NCI-H460 (cell line): ENCODE measurements at regions not wholly inside any gene's neighbourhood (a gene's known extent, or its start where the extent isn't known, plus 50 kb on each side); places are given as distances from the start of the nearest gene placed in this dataset.
"Not testable (repeated sequence)": the region's sequence is repeated elsewhere in the genome, so short reads cannot be mapped to it uniquely, and the experiment has no call there.

Experiments
- DNase-seq: peaks from one replicate; pipeline ENCODE4 v3.0.0-alpha.2; 2016; ENCODE audit warnings: low read depth; ENCODE audit errors: extremely low read depth

DNA sequence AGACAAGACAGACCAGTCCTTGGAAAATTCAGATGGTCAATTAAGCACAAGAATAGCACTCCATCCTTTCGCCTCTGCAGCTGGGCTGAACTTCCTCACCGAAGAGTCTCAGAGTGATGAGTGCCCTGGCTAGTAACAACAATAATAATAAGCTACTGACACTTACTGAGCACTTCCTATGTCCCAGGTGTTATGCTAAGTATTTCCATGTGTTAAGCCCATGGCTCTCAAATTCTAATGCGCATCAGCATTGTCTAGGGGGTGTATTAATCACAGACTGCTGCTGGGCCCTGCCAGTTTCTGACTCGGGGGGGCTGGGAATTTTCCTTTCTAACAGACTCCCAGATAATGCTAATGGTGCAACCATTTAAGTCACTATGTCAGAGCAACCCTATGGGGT, 118.2 kb upstream of the LRFN2 start:
- no peak for DNase-seq

DNA sequence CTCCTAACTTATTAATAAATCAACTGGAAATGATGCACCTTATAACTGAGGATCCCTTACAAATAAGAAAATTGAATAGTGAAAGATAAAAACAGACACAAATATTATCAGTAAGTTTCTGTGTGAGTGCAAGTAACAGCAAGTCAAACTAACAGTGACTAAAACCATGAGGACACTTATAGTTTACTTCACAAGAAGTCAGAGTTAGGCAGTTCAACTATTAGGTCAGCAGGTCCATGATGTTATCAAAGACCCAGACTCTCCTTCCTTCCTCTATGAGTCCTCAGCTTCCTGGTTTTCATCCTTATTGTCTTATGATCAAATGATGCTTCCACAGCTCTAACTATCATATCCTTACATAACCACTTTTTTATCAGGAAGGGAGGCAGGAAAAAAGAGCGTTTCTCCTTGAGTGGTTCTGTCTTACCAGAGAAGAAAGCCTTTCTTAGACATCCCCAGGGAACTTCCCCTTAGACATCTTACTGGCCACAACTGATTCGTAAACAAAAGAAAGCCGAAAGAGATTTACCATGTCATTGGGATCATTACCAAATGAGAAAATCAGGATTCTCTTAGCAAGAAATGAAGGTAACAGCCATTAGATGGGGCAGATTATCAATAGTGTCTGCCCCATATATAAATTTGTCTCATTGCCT, 114.3 kb upstream of the LRFN2 start:
- DNase-seq, result no peak

DNA sequence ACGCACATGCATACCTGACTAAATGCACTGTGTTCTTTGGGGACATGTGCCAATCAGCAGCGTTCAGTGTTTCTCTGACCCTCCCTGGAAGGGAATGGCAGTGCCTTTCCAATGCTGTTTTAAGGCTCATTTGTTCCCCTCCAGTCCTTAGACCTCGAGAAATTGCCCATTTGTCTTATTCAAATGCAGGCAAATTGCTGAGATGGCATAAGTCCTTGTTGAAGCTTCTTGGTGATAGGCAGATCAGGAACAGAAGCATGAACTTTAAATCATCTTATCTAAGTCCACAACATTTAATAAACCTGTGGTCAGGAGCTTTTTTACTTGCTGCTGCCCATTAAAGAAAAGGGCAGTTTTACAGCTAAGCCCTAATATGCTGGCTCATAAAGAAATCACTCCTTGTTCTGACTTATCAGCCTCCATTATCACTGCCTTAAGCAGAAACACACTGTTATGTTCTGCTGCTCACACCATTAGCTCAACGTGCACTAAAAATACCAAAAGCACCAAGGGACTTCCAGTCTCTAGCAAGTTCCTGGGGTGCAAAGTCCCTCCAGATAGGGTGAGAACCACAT, 112.9 kb upstream of the LRFN2 start:
- no peak for DNase-seq

DNA sequence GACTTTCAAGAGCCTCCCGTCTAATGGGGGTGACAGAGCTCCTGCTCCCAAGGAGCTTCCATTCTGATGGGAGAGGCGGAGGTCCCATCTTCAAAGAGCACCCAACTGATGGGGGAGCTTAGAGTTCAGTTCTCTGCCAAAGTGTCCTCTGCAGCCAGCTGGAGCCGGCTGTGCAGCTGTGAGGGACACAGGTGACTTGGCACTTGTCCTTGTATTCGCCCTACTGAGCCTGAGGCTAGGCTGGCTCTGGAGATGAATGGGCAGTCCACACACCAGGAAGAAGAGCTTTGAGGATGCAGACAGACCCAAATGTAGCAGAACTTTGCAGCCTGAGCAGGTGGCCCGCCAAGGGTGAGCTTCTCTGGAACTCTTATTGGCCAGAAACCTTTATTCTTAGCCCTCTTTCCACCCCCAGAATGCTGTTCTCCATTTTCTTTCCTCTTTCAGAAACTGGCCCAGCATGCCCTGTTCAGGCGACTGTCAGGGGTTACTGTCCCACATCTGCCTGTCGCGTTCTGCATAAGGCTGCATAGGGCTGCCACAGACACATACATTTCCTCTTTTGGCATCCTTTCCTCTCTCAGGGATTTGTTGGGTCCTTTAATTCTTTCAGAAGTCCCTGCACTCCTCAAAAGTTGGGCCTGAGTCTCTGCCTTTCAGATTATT, 108.7 kb upstream of the LRFN2 start:
- DNase-seq, result no peak

DNA sequence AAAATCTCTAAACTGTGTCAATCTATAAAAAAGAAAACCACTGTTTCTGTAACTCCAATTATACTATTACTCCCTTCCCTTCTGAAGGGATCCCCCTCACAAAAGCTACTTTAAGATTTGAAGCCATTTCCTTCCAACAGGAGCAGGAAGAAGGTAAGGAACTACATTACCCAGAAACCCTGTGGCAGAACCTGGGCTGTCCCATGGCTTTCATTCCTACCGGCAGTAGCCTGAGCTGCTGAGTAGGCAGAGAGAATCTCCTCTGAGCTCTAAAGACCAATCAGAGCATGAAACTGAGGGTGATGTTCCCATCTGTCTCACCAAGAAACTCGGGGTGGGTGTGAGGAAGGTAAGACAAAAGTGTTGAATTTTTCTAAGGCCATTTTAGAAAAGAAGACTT, 108.0 kb upstream of the LRFN2 start:
- DNase-seq, result no peak

DNA sequence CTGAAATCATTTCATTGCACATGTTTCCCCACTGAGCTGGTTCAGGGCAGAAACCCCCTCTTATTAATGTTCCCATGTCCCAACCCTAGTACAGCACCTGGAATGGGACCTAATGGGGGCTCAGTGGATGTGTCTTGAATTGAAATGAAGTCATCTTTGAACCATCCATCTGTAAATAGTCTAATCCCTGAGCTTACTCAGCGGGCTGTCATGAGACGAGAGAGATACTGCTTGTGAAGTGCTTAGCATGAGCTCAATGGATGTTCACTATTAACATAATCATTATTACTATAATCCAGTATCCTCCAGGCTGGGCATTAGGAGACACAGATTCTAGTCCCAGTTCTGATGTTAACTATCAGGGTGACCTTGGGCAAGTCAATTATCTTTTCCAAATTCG, 106.6 kb upstream of the LRFN2 start:
- DNase-seq, result no peak

DNA sequence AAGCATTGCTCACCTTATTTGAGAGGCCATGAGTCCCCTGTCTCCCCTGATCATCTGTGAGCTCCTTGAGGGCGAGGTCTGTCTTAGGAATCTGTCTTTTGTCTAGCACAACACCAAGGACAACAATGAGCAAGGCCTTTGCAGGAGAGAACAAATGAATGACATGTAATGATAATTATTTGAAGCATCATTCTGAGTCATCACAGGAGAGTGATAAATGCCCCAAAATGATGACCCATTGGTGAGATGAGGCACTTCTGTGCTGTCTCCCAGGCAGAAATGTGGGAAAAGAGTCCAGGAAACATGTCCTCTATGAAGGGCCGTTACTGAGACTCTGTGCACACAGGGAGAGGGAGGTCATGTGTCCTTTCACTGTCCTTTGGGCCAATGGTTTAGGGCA, 105.2 kb upstream of the LRFN2 start:
- no peak for DNase-seq

DNA sequence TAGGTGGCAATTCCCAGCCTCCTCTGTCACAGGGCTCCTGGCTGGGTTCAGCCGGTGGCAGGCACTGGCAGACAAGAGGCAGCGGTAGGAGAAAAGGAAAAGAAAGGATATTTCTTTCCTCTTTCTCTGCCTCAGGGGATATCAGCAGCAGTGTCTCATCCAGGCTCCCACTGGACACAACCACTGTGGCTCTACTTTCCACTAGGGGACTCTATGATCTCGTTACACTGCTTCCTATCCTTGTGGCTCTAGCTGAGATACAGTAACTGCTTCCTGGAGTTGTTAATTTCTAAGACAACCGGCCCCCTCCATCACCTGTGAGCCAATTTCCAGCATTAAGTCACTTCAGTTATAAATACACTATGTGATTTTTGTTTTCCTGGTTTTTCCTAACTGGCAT, 102.0 kb upstream of the LRFN2 start:
- no peak for DNase-seq

DNA sequence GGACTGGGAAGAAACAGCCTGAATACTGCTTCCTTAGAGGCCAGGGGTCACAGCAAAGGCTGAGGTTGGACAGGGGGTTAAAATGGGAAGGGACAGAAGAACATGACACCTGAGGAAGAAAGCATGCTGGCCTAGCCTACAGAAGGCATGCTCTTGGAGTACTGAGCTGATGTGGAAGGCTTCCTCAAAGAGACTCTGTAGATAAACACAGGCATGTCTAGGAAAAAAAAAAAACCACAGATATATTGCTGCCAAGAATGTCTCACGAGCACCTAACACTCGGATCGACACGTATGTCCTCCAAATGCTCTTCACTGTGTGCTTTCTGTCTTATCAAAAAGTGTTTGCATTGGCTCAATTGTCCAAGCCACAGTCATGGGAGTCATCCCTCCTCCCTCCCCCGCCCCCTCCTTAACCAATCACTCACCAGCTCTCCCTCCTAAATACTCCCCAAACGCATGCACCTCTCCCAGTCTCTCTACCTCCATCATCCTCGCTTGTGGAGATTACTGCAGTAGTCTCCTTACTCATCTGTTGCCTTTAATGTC, 101.1 kb upstream of the LRFN2 start:
- DNase-seq, result no peak

DNA sequence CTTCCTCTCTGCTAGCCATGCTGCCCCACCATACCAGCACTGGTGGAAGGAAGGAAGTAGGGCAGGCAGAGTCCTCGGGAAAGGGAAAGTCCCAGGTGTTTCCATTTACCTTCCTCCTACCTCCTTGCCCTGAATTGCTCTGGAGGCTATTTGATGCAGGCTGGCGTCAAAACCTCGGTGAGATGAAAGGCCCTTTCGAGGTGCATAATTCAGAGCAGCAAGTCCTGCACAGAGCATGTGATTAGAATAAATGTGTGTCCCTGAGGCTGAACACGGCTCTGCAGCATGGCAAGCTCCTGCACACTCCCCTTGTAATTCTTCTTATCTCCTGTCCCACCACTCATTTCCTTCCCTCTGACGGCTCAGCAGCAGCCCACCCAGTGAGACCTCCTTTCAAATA, 98.7 kb upstream of the LRFN2 start:
- no peak for DNase-seq

DNA sequence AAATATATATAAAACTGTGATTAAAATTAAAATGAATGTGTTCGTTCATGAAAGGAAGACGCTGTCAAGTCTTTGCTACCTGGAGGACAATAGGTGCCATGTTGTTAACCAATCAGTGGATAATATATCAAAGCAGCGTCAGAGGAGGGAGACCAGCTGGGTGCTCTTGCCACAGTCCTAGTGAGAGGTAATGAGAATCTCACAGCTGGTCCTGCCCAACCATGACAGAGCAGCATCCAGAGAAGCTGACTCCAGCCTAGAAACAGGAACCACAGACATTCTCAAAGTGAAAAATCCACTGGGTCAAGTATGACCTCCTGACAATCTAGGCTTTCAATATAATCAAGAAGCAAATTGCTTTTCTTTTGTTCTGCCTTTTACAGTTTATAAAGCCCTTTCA, 94.5 kb upstream of the LRFN2 start:
- DNase-seq, result no peak

DNA sequence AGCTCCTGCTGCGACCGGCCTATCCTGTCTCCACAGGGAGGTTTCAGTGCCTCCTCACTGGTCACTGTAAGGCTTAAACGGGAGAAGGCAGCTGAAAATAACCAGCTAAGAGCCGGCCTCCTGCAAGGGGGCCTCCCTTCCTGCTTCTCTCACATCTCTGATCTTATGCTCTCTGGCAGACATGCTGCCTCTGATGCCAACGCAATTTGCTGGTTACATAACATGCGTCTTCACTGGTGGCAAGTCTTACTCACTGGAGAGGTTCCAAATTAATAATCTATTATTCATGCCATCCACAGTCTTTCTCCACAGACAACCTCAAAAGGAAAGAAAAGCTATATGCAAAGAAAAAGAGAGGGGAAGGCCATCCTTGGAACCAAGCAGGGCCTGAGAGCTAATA, 91.8 kb upstream of the LRFN2 start:
- DNase-seq, result no peak

DNA sequence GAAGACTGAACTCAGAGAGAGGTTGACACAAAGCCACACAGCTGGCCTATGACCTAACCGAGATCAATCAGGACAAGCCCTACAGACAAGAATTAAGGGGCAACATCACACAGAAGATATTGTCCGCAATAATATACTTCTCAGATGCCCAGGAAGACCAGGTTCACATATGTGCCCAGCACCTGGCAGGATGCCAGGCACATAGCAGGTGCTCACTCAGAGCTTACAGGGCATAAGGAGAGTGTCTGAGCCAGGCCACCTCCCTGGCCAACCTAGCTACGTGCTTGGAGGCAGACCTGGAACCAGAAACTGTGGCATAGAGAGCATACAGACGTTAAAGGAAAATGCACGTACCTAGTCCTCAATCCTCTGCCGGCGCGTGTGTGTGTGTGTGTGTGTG, 87.0 kb upstream of the LRFN2 start:
- DNase-seq, result no peak

DNA sequence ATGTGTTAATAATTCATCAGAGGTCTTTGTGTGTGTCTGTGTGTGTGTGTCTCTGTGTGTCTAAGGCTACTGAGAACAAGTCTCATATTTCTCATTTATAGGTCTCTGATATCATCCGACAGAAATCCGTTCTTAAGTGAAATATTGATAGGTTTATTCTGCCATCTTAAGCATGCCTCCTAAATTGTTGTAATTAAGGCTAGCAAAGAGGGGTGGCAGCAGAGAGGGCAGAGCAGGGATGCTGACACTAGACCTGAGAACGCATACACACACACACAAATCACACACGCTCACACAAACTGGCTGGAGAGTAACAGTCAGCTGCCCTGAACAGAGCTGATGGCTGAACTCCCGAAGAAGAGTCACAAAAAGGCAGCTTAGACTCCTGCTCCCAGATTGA, 84.9 kb upstream of the LRFN2 start:
- no peak for DNase-seq

DNA sequence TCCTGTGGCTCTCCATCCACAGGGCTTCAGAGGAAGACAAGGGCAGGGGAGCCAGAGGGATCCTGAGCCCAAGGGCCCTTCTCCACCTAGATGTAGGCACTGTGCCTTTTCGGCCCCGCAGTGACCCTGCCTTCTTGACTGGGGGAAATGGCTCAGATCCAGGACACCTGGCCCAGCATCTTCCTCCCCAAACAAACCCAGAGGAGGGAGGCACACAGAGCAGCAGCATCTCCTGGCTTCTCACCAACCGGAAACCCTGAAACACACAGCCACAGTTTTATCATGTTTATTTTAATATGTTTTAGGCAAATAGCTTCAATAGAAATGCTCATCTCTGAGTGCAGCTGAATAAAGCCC, 84.5 kb upstream of the LRFN2 start:
- no peak for DNase-seq

DNA sequence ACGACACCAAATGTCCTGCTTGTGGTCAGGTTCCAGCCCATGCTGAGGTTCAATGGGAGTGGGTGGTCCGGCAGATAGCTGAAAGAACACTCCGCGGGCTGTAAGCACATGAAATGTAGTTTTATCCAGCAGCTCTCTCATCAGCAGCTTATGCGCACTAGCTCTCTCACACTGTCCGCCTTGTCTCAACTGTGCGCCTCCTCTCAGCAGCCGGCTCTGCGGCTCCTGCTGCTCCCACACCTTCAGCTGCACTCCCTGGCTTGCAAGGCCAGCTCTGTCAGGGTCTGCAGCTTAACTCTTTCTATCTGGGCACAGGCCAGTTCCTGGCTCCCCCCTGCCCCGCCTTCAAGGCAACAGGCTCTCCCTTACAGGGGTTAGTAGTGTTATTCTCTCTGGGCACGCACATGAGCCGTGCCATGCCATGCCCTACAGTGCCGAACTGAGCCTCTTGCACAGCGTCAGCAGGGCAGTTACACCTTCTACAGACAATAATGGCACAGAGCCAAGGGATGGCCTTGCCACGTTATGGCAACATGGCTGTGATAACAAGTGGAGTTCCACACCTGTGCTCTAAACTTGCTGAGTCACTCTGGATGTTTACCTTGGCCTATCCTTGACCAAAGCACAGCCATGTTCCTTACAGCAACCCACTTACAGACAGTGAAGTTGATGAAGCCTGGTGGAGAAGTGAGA, 84.0 kb upstream of the LRFN2 start:
- no peak for DNase-seq

DNA sequence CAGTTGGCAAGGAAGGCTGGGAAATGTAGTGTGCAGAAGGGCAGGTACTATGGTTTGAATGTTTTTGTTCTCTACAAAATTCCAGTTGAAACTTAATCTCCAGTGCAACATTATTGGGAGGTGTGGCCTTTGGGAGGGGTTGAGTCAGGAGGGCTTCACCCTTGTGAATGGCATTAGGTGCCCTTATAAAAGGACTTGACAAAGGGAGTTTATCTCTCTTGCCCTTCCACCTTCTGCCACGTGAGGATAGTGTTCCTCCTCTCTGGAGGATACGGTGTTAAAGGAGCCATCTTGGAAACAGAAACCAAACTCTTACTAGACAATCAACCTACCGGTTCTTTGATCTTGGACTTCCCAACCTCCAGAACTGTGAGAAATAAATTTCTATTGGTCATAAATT, 82.2 kb upstream of the LRFN2 start:
- DNase-seq, result no peak

DNA sequence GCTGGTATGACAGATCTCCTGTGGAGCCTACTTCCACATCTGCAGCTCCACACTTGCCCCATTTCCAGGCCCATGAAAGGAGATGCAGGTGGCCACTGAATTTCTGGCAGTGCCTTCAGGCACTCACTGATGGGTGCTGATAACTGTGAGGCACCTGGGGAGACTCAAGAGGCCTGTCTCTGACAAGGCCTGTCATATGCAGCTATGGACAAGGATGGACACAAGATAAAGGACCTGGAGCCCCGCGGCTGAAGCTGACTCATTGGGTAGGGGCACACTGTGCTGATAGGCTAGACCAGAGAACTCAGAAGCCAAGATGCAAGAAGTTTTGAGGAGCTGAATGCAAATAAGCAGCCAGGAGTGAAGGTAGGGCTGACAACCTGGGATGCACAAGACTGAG, 81.0 kb upstream of the LRFN2 start:
- DNase-seq, result no peak

DNA sequence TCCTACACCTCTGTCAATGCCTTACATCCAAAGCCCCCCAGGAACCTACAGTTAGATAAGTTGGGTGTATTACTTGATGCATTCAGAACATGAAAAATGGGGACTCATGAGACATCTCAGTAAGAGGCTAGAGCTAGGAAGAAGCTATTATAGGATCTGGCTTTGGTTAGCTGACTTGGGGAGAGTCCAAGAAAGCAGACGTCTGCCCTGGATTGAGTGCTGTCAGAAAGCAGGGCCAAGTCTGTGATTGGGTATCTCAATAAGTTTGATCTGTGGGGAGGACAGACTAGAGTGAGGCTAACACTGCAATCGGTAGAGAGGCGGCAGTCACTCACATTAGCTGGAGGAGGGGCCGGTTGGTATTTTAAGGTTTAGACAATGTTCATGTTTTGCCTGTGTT, 79.4 kb upstream of the LRFN2 start:
- DNase-seq, result no peak

DNA sequence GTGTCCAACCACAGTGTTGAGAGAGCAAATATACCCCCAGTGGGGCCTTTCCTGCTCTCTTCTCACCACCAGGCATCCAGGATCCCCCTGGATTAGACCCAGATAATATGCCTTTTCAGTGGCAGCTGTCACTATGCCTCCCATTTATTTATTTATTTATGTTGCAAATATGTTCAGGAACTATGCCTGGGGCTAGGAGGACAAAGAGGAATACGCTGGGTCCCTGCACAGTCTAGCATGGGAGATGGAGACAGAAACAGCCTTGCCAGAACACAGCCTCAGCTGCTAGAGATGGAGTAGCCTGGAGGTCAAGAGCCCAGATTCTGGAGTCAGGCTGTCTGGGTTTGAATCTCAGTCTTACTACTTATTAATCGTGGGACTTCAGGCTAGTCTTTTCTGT, 74.6 kb upstream of the LRFN2 start:
- no peak for DNase-seq

DNA sequence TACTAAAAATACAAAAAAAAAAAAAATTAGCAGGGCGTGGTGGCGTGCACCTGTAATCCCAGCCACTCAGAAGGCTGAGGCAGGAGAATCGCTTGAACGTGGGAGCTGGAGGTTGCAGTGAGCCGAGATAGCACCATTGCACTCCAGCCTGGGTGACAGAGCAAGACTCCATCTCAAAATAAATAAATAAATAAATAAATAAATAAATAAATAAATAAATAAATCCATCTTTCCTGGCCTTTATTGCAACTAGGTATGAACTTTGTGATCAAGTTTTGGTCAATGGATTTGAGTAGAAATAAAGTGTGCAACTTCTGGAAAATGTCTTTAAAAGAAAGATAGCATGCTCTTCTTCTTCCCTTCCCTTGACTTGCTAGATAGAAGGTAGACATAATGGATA, 69.6 kb upstream of the LRFN2 start:
- DNase-seq, result not testable (repeated sequence)

DNA sequence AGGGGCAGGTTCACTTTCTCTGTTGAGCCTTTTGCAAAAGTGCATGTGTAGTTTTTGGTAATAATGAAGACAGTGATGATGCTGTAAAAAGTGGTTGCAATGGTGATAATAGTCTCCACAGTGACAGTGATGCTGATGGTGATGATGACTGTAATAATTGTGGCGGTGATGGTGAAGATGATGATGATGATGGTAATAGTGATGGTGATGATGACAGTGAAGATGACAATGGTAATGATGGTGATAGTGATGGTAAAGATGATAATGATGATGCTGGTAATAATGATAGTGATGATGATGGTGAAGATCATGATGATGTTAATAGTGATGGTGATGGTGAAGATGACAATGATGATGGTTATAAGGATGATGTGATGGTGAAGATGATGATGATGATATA, 67.7 kb upstream of the LRFN2 start:
- DNase-seq, result no peak
